GM18909 (cell line): ENCODE measurements at regions not wholly inside any gene's neighbourhood (a gene's known extent, or its start where the extent isn't known, plus 50 kb on each side); places are given as distances from the start of the nearest gene placed in this dataset.
A peak's percentile ranks its signal among the peaks of the same experiment; 100 is the strongest.
"Not testable (repeated sequence)": the region's sequence is repeated elsewhere in the genome, so short reads cannot be mapped to it uniquely, and the experiment has no call there.

Experiments used
- ATAC-seq: cut with Tn5 transposase; IDR thresholded peaks from one replicate; pipeline ENCODE4 v1.9.1; 2021; ENCODE audit warnings: mild to moderate bottlenecking; ENCODE audit not compliant: unreplicated experiment, poor library complexity

DNA sequence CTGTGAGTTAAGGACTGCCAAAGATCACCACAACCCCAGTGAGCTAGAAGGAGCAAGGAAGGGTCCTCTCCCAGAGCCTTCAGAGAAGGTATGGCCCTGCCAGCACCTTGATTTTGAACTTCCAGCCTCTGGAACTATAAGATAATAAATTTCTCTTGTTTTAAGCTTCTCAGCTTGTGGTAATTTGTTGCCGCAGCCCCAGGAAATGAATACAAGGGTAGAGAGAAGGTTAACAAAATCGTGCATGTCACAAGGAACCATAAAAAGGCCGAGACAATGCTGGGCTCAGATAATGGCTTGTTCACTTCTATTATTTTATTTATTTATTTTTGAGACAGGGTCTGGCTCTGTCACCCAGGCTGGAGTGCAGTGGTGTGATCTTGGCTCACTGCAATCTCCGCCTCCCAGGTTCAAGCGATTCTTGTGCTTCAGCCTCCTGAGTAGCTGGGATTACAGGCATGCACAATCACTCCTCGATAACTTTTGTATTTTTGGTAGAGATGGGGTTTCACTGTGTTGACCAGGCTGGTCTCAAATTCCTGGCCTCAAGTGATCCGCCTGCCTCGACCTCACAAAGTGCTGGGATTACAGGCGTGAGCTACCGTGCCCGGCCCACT lies 71.5 kb downstream of the WSB1 start:
- not testable (repeated sequence) for ATAC-seq

DNA sequence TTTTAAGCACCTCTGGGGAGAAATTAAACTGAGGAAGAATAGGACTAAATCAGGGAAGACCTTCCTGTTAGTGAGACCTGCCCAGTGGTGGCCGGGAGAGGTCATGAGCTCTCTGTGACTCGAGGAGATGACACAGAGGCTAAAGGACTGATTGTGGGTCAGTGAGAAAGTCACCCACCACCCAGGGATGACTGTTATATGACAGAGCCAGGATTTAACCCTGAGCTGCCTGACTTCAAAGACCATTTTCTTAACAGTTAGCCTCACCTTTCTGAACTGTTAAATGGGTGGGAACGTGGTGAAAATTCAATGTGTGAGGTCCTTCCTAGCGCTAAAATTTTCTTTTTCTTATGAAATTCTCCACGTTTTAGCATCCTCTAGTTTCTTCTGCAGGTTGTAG lies 72.5 kb downstream of the WSB1 start:
- no peak for ATAC-seq

DNA sequence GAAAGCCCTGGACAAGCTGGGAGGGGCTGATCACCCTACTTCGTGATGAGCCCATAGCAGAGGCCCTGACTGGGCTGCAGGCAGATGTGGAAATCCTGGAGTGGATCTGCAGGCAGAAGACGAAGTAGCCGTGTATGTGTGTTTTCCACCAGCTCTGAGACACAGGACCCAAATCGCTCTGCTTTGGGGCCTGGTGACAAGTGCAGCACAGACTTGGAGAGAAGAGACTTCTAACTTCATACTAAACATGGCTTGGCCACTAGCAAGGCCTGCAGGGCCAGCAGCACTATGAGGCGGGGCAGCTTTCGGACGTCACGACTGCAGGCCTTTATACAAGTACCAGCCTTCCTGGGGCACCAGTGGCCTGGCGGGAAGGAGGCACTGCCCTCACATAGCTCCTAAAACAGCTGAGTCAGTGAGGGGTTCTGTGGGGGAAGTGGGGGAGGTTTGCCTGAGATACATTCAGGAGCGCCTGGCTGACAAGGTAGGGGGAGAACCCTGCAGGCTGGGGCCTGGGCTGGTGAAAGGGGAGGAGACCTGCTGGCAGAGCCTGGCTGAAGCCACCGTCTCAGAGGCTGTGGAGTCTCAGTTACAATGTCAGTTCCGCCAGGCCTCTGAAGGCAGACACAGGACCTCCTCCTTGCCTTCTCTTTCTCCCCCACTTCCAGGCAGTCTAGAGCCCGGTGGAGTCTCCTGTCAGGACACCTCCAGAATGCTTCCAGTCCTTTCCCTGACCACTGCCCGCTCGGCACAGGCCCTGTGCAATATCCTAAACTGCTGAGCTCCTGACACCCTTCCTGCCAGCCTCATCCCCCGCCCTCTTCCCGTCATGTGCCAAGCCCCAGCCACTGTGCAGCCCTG lies 73.4 kb downstream of the WSB1 start:
- no peak for ATAC-seq

DNA sequence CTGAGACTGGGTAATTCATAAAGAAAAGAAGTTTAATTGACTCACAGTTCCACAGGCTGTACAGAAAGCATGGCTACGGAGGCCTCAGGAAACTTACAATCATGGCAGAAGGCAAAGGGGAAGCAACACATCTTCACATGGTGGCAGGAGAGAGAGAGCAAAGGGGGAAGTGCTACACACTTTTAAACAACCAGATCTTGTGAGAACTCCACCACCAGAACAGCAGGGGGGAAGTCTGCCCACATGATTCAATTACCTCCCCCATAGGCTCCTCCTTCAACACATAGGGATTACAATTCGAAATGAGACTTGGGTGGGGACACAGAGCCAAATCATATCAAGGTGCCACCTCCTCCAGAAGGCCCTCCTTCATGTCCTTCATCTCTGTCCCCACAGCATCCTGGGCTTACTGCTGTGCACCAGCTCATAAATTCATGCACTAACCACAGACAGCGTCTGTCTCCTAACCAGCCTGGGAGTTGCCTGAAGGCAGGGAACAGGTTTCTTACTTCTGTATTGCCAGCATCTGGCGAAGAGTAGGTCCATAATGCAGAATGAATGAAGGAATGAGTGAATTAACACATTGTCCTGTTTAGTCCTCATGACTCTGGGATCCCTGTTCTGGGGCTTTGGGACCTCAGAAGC lies 74.4 kb downstream of the WSB1 start:
- no peak for ATAC-seq

DNA sequence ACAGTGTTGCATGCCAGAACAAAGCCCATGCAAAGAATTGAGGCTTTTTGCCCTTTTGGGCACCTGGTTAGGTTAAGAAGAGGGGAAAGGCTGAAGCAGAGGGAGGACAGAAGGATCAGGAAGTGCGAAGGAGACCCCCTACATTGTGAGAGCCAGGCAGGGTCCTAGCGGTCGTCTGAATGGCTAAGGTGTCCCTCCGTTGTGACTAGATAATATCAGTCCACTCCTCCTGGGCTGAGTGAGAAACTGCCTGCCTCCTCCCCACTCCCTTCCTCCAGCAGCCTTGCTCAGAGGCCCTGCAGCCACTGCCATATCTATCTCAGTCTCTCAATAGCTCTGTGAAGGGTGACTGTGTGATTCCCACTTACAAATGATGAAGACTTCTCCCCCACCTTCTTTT lies 75.1 kb downstream of the WSB1 start:
- no peak for ATAC-seq

DNA sequence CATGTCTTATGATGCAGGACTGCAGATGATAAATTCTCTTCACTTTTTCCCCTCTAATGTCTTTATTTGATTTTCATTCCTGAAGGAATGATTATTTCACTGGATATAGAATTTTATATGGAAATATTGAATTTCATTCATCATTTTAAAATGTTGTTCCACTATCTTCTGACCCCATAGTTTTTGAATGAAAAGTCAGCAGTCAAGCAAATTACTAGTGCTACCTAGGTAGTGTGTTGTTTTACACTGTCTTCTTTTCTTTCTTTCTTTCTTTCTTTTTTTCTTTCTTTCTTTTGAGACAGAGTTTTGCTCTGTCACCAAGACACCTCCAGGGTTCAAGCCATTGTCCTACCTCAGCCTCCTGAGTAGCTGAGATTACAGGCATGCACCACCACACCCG lies 76.9 kb downstream of the WSB1 start:
- ATAC-seq: no peak

DNA sequence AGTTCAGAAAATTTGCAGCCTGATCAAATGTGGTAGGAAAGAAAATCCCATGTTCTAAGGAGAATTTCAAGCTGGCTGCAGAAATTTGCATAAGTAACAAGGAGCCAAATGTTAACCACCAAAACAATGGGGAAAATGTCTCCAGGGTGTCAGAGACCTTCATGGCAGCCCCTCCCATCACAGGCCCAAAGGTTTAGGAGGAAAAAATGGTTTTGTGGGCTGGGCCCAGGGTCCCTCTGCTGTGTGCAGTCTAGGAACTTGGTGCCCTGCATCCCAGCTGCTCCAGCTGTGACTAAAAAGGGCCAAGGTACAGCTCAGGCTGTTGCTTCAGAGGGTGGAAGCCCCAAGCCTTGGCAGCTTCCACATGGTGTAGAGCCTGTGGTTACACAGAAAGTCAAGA lies 79.8 kb downstream of the WSB1 start:
- ATAC-seq: not testable (repeated sequence)

DNA sequence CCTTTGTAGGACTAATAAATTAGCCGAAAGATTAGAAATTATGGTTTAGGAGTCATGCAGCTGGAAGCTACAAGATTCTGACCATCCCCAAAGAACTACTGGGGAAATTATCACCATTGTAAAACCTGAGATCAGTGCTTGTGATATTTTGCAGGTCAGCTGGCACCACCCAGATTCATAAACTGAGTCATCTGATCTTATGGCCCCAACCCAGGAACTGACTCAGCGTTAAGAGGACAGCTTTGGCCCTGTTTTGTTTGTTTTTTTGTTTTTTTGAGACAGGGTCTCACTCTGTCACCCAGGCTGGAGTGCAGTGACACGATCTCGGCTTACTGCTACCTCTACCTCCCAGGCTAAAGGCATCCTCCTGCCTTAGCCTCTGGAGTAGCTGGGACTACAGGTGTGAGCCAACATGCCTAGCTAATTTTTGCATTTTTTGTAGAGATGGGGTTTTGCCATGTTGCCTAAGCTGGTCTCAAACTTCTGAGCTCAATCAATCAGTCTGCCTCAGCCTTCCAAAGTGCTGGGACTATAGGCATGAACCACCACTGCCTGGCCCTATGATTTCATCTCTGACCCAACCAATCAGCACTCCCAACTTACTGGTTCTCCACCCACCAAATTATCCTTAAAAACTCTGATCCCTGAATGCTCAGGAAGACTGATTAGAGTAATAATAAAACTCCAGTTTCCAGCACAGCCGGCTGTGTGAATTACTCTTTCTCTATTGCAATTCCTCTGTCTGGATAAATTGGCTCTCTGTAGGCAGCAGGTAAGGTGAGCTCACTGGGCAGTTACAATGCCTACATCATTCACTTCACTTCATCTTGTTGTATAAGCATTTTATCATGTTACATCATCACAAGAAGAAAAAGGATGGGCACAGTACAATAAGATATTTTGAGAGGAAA lies 79.4 kb upstream of the KSR1 start:
- no peak for ATAC-seq

DNA sequence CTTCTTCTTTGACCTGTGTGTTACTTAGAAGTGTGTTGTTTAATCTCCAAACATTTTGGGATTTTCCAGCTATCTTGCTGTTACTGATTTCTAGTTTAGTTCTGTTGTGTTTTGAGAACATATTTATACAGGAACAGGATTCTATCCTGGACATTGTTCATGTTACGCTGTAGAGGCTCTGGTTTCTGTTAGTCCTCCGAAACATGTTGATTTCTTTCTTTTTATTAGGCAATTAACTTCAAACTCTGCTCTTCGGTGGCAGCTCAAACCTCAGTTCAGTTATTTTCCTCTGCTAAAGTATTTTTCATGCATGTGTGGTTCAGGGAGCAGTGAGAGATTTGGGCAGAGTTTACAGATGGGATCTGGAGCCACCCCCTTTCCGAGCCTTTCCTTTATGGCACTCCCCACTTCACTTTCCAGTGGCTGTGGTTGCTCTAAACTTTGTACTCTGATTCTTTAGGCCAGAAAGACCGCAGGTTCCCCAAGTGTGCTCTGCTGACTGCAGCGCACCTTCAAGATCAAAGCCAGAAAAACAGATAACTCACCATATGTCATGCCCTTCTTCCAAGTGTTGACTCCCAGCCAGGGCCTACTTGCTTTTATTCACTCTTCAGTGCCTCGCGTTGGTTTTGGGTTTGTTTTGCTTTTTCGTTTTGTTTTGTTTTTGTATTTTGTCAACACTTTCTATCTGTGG lies 77.6 kb upstream of the KSR1 start:
- no peak for ATAC-seq

DNA sequence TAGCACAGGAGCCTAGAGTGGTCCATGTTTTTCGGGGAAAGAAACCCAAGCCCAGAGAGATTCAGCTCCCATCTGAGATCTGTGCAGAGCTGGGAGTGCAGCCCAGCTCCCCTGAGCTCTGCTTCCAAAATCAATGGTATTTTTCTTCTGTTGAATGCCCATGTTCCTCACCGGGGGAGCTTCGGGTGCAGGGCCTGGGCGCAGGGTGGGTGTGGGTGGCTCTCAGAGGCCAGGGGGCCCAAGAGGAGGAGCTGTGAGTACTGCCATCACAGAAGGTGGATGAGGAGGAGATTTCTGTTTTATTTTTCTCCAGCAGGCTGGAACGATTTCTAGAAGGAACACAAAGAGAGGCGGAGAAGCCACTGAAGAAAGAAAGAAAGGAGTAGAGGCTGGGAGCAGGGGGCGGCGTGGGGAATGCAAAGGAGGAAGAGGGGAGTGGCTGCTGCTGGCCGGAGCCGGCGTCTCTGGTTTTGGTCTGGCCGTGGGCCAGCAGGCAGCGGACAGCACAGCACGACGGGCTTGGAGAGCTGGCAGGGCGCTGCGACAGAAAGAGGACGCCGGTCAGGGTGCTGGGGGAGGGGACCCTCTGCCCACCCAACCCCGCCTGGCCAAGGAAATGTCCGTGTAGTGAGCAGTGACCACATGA lies 76.2 kb upstream of the KSR1 start:
- ATAC-seq: no peak

DNA sequence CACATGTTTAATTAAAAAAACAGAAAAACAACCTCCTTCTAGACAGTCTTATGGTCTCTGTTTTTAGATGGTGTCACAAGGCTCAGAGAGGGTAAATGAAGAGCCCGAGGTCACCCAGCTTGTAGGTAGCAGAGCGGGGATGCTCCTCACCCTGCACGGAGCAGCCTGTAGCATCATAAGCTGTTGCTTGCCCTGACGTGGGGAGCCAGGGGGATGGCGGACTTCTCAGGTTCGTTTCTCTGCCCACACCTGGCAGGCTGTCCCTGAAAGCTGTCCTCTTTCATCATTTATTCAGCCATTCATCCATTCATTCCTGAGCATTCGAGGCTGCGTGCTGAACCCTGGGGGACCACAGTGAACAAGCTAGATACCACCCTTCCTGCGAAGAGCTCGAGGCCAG lies 75.7 kb upstream of the KSR1 start:
- ATAC-seq: no peak

DNA sequence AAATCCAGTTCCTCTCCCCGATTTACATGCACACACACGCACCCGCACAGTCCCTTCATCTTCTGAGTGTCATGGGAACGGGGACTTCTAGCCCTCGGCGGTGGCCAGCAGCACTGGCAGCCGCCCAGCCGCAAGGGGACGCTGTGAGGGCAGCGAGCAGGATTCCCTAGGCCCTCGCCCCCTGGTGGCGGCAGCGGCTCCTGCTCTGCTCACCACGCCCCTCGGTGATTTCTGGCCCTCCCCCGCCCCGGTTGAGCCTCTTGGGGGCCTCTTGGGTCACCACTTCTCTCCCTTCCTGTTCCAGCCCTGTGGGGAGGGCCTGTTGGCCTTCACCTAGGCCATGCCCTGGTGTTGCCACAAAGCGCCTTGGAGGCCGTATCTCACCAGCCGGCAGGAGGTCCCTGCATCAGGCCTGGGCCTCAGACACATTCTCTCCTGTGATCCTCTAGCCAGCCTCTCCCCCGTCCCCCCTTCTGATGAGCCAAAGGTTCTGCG lies 75.2 kb upstream of the KSR1 start:
- ATAC-seq: peak; percentile 54

DNA sequence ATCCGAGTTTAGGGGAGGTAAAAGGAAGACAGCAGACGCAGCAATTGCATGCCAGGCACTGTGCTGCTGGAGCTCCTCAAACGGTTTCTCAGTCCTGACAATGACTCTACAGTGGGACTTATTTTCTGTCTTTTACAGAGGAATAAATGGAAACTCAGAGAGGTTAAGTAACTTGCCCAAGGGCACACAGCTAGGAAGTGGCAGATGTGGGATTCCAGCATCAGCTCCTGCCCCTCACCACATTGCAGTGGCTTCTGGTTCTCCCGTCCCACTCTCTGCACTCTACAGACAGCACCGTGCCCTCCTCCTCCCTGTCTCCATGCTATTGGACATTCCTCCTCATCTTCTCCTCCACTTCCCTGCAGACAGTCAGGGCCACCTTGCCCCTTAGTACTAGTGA lies 74.2 kb upstream of the KSR1 start:
- ATAC-seq: no peak

DNA sequence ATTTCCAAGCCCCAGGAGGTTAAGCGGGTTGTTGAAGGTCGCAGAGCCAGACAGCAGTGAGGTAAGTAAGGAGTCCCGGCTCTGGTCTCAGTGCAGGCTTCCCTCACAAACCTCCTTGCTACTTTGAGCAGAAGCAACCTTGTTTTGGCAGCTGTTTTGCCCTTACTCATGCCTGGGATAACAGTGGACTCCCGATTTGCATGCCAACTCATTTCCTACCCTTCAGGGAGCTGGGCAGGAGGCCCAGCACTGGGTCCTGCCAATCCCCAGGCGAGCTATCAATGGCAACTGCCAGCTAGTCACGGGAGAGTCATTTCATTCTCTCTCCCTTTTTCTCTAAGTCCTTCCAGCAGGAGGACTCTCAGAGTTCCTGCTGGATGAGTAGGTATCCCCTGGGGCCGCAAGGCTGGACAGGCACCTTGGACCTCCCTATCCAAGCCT lies 72.0 kb upstream of the KSR1 start:
- ATAC-seq: no peak

DNA sequence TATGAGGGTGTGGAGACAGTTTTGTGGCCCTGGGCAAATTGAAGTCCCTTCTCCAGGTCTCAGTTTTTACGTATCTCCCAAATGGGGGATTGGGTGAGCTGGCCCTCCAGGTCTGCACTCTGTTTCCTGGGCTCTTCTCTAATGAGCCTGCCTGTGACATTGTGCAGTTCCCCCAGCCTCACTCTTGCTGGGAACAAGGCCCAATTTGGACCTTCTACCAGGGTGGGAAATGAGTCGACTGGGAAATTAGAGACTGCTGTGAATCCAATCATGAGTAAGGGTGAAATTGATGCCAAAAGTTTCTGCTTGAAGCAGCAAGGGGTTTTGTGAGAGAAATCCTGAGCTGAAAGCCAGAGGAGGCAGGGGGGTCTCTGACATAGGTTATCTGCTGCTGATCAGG lies 71.5 kb upstream of the KSR1 start:
- no peak for ATAC-seq

DNA sequence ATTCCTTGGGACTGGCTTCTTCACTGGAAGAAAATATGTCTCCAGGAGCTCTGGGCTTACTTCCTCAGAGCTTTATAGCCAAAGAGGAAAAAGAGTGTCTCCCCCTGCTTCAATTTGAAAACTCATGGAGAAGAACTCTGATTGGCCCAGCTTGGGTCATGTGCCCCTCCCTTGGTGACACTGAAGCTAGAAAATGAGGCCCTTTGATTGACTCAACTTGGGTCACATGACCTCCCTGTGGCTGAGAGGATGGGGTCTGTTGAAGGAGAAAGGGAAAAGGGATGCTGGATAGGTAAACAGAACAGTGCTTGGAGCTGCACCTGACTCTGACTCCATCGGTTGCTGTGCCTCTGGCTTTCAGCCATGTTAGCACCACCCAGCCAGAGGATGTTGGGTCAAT lies 70.6 kb upstream of the KSR1 start:
- ATAC-seq: no peak

DNA sequence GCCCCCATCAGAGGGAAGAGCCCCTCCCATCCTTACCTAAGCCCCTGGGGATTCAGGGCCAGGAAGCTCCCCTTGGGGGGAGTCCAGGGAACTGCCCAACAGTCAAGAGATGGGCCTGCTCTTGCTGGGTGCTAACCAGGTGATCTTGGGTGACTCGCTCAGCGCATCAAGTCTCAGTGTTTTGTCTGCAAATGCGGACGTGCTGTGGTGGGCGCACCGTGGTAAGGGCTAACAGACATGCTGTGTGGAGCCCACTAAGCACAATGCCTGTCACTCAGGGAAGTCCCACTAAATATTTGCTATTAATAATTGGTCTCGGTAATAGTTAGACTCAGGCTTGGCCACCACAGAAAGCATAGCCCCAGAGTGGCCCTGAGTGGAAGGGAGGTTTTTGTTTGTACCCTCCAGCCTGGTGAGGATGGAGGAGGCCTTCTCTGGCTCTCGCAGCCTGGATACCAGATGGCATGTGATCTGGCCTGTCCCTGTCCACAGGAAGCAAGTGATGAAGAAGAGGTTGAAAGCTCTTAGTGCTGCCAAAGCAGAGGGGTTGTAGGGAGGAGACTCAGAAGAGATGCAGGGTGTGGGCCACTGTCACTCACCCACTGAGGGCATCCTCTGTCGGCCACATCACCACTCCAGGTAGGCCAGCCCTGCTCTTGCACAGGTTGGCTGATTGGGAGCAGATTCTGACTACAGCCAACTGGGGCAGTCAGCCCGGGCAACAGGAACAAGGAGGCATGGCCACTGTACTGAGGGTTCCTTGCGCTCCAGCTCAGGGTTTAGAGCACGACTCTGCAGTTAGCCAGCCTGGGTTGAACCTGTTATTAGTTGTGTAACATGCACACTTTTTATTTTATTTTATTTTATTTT lies 69.8 kb upstream of the KSR1 start:
- no peak for ATAC-seq

DNA sequence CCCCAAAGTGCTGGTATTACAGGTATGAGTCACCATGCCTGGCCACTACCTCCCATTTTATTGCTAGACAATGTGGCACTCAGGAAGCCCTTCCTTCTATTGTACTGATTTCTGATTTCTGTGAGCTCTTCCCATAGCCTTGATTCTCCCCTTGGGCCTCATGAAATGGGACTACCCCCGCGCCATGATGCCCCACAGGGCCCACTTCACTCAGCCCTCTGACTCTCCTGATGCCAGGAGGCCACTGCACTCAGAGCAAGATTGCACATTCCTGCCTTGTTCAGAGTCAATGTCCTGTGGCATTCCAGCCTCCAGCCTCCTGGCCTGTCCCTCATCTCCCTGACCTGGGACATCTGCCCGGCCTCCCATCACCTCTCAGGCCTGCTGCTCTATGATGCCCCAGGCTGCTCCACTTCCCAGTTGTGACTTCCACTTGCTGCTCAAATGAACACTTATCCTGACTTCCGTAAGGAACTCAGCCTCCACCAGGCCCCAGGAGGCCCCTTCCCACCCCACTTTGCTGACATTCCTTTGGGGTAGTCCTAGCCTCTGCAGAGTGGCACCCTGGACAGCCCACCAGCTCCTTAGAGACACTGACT lies 66.6 kb upstream of the KSR1 start:
- no peak for ATAC-seq
